GM23248 (cell line): ENCODE measurements at regions not wholly inside any gene's neighbourhood (a gene's known extent, or its start where the extent isn't known, plus 50 kb on each side); places are given as distances from the start of the nearest gene placed in this dataset.
A peak's percentile ranks its signal among the peaks of the same experiment; 100 is the strongest.

ENCODE experiments used
- DNase-seq: peaks from one replicate; pipeline ENCODE4 v3.0.0-alpha.2; 2015
- H2AFZ ChIP-seq: fragments of 200-600 bp; sonication (generic); 2 replicates; pipeline ENCODE4 v1.6.1; 2016; ENCODE audit warnings: antibody characterized with exemption
- H3F3A ChIP-seq: fragments of 200-600 bp; sonication (generic); 2 replicates; pipeline ENCODE4 v1.6.1; 2016; ENCODE audit warnings: mild to moderate bottlenecking, antibody characterized with exemption, mixed run types; ENCODE audit not compliant: insufficient read depth
- H3K27ac ChIP-seq: fragments of 200-600 bp; sonication (generic); 2 replicates; pipeline ENCODE4 v1.5.1; 2016; ENCODE audit warnings: mild to moderate bottlenecking
- H3K27me3 ChIP-seq: fragments of 200-600 bp; sonication (generic); replicated peaks from 2 replicates; pipeline ENCODE4 v1.6.1; 2016; ENCODE audit warnings: mild to moderate bottlenecking; ENCODE audit not compliant: insufficient read depth
- H3K36me3 ChIP-seq: fragments of 200-600 bp; sonication (generic); 2 replicates; pipeline ENCODE4 v1.6.1; 2016; ENCODE audit warnings: low read depth, mild to moderate bottlenecking
- H3K4me1 ChIP-seq: fragments of 200-600 bp; sonication (generic); 2 replicates; pipeline ENCODE4 v1.6.1; 2016; ENCODE audit warnings: mild to moderate bottlenecking; ENCODE audit not compliant: insufficient read depth
- H3K4me2 ChIP-seq: fragments of 200-600 bp; sonication (generic); one replicate; pipeline ENCODE4 v1.6.1; 2016; ENCODE audit warnings: mild to moderate bottlenecking; ENCODE audit not compliant: unreplicated experiment
- H3K4me3 ChIP-seq: fragments of 200-600 bp; sonication (generic); 2 replicates; pipeline ENCODE4 v1.5.1; 2016; ENCODE audit warnings: mild to moderate bottlenecking
- H3K79me2 ChIP-seq: fragments of 200-600 bp; sonication (generic); 2 replicates; pipeline ENCODE4 v1.6.1; 2016; ENCODE audit warnings: mild to moderate bottlenecking; ENCODE audit not compliant: insufficient read depth
- H3K9ac ChIP-seq: fragments of 200-600 bp; sonication (generic); 2 replicates; pipeline ENCODE4 v1.6.1; 2016; ENCODE audit warnings: mild to moderate bottlenecking
- H3K9me2 ChIP-seq: fragments of 200-600 bp; sonication (generic); 2 replicates; pipeline ENCODE4 v1.6.1; 2016; ENCODE audit warnings: mixed run types, mild to moderate bottlenecking, moderate library complexity; ENCODE audit not compliant: insufficient read depth
- H3K9me3 ChIP-seq: fragments of 200-600 bp; sonication (generic); one replicate; pipeline ENCODE4 v1.6.1; 2017; ENCODE audit warnings: low read depth
- H4K20me1 ChIP-seq: fragments of 200-600 bp; sonication (generic); 2 replicates; pipeline ENCODE4 v1.6.0; 2016; ENCODE audit not compliant: insufficient read depth
- EZH2 ChIP-seq: fragments of 200-600 bp; sonication (generic); IDR thresholded peaks from 2 replicates; pipeline ENCODE4 v1.6.1; 2018; ENCODE audit warnings: antibody characterized with exemption, mild to moderate bottlenecking; ENCODE audit not compliant: insufficient read depth, poor library complexity, severe bottlenecking
- EZH2phosphoT487 ChIP-seq: fragments of 200-600 bp; sonication (generic); IDR thresholded peaks from 2 replicates; pipeline ENCODE4 v1.6.1; 2018; ENCODE audit warnings: antibody characterized with exemption, moderate library complexity, mild to moderate bottlenecking, low read depth; ENCODE audit not compliant: insufficient read depth
- WGBS, 2 experiments: methylation state at CpG; one replicate each; pipeline ENCODE4 v1.1.6; 2015 to 2017; ENCODE audit warnings: low lambda C conversion rate in 2 of 2, low coverage in 1 of 2; ENCODE audit errors: missing lambda C conversion rate in 2 of 2; 5-methylcytosine and 5-hydroxymethylcytosine counted together
- in situ Hi-C: fragments of 300-500 bp; cut with MboI; formaldehyde crosslinking; loops from 2 replicates; pipeline ENCODE4 v1.15.0; 2020

GRCh38 chr4:13980317-13981310 is 353.1 kb upstream of the BOD1L1 start:
- peaks cover 21% of the 10 kb centered on the region for H3F3A ChIP-seq
- in situ Hi-C loops, result no loop called here
- H3K27me3 ChIP-seq, result peaks cover 26% of the 10 kb centered on the region
- H3K79me2 ChIP-seq, result no peaks in the 10 kb centered on the region
- peak; percentile 94 for DNase-seq
- H3K9ac ChIP-seq, result no peak overlapping the region
- peaks cover 22% of the 10 kb centered on the region for H3K4me1 ChIP-seq
- H3K4me3 ChIP-seq, result no peak overlapping the region
- H3K9me3 ChIP-seq, result no peaks in the 10 kb centered on the region
- WGBS, 2 experiments, result 21 to 26% methylated on average over 8 of the region's 8 CpGs
- no peak overlapping the region for H2AFZ ChIP-seq
- TF ChIP-seq EZH2, result no peak
- peak; percentile 94 for TF ChIP-seq EZH2phosphoT487
- no peaks in the 10 kb centered on the region for H3K9me2 ChIP-seq
- H3K27ac ChIP-seq, result no peak overlapping the region
- no peaks in the 10 kb centered on the region for H3K36me3 ChIP-seq
- peak overlapping the region; percentile 4 for H3K4me2 ChIP-seq
- H4K20me1 ChIP-seq, result no peaks in the 10 kb centered on the region

GRCh38 chr4:13981499-13981898 is 354.0 kb upstream of the BOD1L1 start:
- H3K4me2 ChIP-seq, result no peak overlapping the region
- H3K79me2 ChIP-seq, result no peaks in the 10 kb centered on the region
- no peak overlapping the region for H3K4me3 ChIP-seq
- H3K27me3 ChIP-seq, result peaks cover 26% of the 10 kb centered on the region
- H3K36me3 ChIP-seq, result no peaks in the 10 kb centered on the region
- WGBS, 2 experiments, result 72 to 75% methylated on average over 8 of the region's 8 CpGs
- no peaks in the 10 kb centered on the region for H3K9me3 ChIP-seq
- in situ Hi-C loops, result no loop called here
- no peak for DNase-seq
- H3K27ac ChIP-seq, result no peak overlapping the region
- TF ChIP-seq EZH2phosphoT487, result no peak
- no peak for TF ChIP-seq EZH2
- peaks cover 21% of the 10 kb centered on the region for H3F3A ChIP-seq
- peaks cover 25% of the 10 kb centered on the region for H3K4me1 ChIP-seq
- no peak overlapping the region for H3K9ac ChIP-seq
- H4K20me1 ChIP-seq, result no peaks in the 10 kb centered on the region
- H2AFZ ChIP-seq, result no peak overlapping the region
- no peaks in the 10 kb centered on the region for H3K9me2 ChIP-seq

GRCh38 chr4:13982010-13982409 is 354.5 kb upstream of the BOD1L1 start:
- H3K4me2 ChIP-seq, result no peak overlapping the region
- H2AFZ ChIP-seq, result no peak overlapping the region
- no peak for DNase-seq
- no peaks in the 10 kb centered on the region for H4K20me1 ChIP-seq
- no peaks in the 10 kb centered on the region for H3K9me2 ChIP-seq
- 65 to 77% methylated on average over 5 of the region's 5 CpGs for WGBS, 2 experiments
- in situ Hi-C loops, result no loop called here
- no peak for TF ChIP-seq EZH2
- TF ChIP-seq EZH2phosphoT487, result no peak
- no peaks in the 10 kb centered on the region for H3K79me2 ChIP-seq
- peaks cover 25% of the 10 kb centered on the region for H3K4me1 ChIP-seq
- no peaks in the 10 kb centered on the region for H3K9me3 ChIP-seq
- H3F3A ChIP-seq, result peaks cover 21% of the 10 kb centered on the region
- no peak overlapping the region for H3K27ac ChIP-seq
- H3K36me3 ChIP-seq, result no peaks in the 10 kb centered on the region
- H3K9ac ChIP-seq, result no peak overlapping the region
- peaks cover 26% of the 10 kb centered on the region for H3K27me3 ChIP-seq
- no peak overlapping the region for H3K4me3 ChIP-seq

GRCh38 chr4:13983189-13983790 is 355.8 kb upstream of the BOD1L1 start:
- Histone ChIP-seq H3K27me3 (peaks cover 26% of the 10 kb centered on the region), H3K4me2 (no peak overlapping the region), H2AFZ (no peak overlapping the region), H3K9me2 (no peaks in the 10 kb centered on the region), H3K36me3 (no peaks in the 10 kb centered on the region), H3K4me1 (peaks cover 31% of the 10 kb centered on the region), H3K4me3 (no peak overlapping the region), H4K20me1 (no peaks in the 10 kb centered on the region), H3K9me3 (no peaks in the 10 kb centered on the region), H3K27ac (no peak overlapping the region), H3F3A (peaks cover 27% of the 10 kb centered on the region), H3K79me2 (no peaks in the 10 kb centered on the region), H3K9ac (no peak overlapping the region)
- no peak for DNase-seq
- TF ChIP-seq EZH2 (no peak), EZH2phosphoT487 (no peak)
- WGBS, 2 experiments, result 73 to 74% methylated on average over 3 of the region's 3 CpGs
- in situ Hi-C loops, result no loop called here
